Epithelial cell of prostate (primary cell): ENCODE measurements at regions not wholly inside any gene's neighbourhood (a gene's known extent, or its start where the extent isn't known, plus 50 kb on each side); places are given as distances from the start of the nearest gene placed in this dataset.

ENCODE experiments used
- DNase-seq: peaks from one replicate; pipeline ENCODE4 v3.0.0-alpha.2; 2011; ENCODE audit warnings: low read depth, low spot score
- H3K27ac ChIP-seq: fragments of 450-650 bp; 2 replicates; pipeline ENCODE4 v1.5.1; 2017; ENCODE audit warnings: mild to moderate bottlenecking

DNA sequence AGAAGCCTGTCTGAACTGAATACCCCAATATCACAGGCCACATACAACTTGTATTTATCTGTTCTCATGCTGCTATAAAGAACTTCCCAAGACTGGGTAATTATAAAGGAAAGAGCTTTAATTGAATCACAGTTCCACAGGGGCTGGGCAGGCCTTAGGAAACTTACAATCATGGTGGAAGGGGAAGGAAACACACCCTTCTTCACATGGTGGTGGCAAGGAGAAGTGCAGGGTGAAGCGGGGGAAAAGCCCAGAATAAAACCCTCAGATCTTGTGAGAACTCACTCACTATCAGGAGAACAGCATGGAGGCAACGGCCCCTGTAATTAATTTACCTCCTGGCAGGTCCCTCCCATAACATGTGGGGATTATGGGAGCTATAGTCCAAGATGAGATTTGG lies 50.3 kb upstream of the FNDC1 start:
- no peak overlapping the region for H3K27ac ChIP-seq
- no peak for DNase-seq

GRCh38 chr6:159117563-159117962 lies 51.6 kb upstream of the FNDC1 start:
- no peak overlapping the region for H3K27ac ChIP-seq
- DNase-seq, result no peak

GRCh38 chr6:159117046-159117445 lies 52.2 kb upstream of the FNDC1 start:
- no peak overlapping the region for H3K27ac ChIP-seq

GRCh38 chr6:159116343-159116742 lies 52.9 kb upstream of the FNDC1 start:
- H3K27ac ChIP-seq, result no peak overlapping the region

More at GRCh38 chr6:159117046-159117445, 52.2 kb upstream of the FNDC1 start:
- no peak for DNase-seq

DNA sequence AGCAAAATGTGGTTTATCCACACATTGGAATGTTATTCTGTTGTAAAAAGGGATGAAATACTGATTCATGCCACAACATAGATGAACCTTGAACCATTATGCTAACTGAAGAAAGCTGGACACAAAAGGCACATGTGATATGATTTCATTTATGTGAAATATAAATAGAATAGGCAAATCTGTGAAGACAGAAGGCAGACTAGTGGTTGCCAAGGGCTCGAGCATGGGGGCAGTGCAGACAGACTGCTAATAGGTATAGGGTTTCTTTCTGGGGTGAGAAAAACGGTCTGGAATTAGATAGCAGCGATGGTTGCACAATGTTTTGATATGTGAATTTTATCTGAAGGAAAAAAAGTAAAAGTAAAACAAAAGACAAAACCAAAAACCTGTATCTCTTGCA lies 54.6 kb upstream of the FNDC1 start:
- DNase-seq, result no peak
- no peak overlapping the region for H3K27ac ChIP-seq

More at GRCh38 chr6:159116343-159116742, 52.9 kb upstream of the FNDC1 start:
- no peak for DNase-seq

GRCh38 chr6:159113223-159113622 lies 56.0 kb upstream of the FNDC1 start:
- DNase-seq, result no peak
- no peak overlapping the region for H3K27ac ChIP-seq

DNA sequence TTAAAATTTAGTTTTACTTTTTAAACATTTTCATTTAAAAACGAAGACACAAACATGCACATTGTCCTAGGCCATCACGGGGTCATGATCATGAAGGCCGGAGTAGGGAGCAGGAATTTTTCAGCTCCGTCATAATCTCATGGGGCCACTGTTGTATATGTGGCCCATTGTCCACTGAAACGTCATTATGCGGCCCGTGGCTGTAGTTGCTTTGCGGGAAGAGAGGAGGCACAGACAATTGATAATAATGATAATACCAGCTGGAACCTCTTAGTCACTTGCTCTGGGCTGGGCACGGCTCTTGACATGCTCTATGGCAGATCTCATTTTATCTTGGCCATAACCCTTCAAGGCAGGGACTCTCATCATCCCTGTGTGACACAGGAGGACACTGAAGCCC lies 56.5 kb upstream of the FNDC1 start:
- no peak for DNase-seq
- no peak overlapping the region for H3K27ac ChIP-seq

GRCh38 chr6:159110748-159111147 lies 58.5 kb upstream of the FNDC1 start:
- no peak overlapping the region for H3K27ac ChIP-seq
- no peak for DNase-seq

- DNase-seq, result no peak
- no peak overlapping the region for H3K27ac ChIP-seq
These were observed 59.2 kb upstream of the FNDC1 start for GRCh38 chr6:159110013-159110412.

- DNase-seq, result no peak
- H3K27ac ChIP-seq, result no peak overlapping the region
These were observed 59.8 kb upstream of the FNDC1 start for GRCh38 chr6:159109391-159109790.

- DNase-seq, result no peak
These were observed 60.7 kb upstream of the FNDC1 start for GRCh38 chr6:159108426-159108985.

DNA sequence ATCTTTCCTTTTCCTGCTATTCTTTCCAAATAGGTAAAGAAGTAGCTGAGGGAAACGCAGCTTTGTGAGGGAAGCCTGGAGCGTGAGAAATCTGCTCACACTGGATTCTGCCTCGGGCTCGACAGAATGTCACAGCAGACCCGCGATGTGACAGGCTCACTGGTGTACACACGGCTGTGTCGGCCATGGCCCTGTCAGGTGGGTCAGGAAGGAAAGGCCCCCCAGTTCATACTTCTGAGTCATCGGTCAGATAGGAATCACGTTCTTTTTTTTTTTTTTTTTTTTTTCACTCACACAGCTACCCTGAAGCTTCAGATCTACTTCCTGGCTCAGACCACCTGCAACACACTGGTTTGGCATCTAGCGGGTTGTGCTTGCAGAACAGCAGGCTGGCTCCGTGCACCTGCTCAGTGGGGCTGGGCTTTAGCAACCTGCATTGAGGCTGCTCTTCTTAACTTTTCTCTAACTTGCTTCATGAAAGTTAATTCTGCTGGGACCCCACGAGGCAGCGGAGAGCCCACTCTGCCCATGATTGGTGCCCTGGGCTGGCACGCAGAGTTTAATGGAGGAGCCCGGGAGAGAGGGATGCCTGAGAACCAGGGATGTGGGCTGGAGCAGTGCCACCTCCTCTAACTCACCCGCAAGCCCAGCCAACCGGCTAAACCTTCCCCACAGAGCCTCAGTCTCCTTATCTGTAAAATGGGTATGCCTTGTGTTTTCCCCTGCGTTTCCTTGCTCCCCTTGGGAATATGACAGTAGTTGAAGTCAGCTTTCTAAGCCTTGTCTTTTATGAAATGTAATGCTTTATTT lies 61.5 kb upstream of the FNDC1 start:
- peak overlapping the region; percentile 13 for H3K27ac ChIP-seq
- no peak for DNase-seq

More at GRCh38 chr6:159108426-159108985, 60.7 kb upstream of the FNDC1 start:
- H3K27ac ChIP-seq, result no peak overlapping the region

DNA sequence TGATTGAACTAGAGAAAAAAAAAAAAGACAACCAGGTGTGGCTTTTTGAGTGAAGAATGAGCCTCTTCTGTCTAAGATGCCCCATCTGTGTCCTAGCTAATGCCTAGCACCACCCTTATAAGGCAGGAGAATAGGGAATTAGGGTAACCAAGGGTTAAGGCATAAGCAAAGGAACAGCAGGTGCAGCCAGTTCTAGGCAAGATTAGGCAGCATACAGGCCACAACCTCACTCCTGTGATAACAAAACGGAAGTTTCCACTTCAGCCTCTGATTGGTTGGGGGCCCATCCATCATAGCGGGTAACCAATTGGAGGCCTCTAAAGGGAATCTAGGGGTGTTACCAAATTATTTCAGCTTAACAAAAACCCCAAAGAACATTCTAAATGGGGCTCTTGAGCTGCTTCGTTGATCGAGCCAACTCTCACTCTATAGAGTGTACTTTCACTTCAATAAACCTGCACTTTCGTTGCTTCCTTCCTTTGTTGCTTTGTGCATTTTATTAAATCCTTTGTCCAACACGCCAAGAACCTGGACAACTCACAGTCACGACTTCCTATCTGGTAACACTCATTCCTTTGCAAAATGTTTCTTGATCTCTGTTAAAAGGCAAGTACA lies 61.9 kb upstream of the TAGAP start:
- DNase-seq, result no peak
- peak overlapping the region; percentile 13 for H3K27ac ChIP-seq

DNA sequence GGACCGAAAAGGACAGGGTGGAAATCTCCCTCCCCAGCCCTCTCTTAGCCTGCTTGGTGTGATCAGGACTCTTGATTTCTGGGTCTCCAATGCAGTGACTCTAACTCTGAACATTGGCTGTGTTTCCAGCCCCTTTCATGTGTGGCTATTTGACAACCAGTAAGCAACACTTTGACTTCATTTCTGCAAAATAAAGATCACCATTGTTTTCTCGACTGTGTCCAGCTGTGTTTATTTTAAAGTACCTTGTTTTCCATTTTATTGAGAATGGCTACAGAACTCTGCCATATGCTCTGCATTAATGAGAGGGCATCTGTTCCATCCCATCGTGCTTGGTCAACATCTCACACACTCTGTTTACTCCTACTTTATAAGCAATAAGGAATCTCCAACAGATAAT lies 60.9 kb upstream of the TAGAP start:
- H3K27ac ChIP-seq, result no peak overlapping the region
- no peak for DNase-seq

DNA sequence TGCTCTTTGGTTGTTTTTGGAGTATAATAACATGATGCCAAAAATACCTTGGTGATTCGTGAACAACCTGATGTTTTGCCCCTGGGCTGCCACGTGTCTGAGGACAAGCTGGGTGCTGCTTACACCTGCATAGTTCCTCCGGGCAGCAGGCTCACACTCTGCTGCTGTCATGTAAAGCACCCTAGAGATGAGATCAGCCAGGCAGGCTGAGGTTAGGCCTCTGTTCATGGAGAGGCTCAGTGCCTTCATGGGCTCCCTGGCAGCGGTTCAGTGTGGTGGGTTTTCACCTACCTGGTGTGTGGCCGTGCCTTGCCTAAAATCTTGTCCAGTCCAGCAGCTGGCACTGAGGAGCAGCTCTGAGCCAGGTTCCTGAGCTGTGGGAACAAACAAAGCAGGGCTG lies 60.1 kb upstream of the TAGAP start:
- DNase-seq, result peak; percentile 50
- H3K27ac ChIP-seq, result peak overlapping the region; percentile 43

DNA sequence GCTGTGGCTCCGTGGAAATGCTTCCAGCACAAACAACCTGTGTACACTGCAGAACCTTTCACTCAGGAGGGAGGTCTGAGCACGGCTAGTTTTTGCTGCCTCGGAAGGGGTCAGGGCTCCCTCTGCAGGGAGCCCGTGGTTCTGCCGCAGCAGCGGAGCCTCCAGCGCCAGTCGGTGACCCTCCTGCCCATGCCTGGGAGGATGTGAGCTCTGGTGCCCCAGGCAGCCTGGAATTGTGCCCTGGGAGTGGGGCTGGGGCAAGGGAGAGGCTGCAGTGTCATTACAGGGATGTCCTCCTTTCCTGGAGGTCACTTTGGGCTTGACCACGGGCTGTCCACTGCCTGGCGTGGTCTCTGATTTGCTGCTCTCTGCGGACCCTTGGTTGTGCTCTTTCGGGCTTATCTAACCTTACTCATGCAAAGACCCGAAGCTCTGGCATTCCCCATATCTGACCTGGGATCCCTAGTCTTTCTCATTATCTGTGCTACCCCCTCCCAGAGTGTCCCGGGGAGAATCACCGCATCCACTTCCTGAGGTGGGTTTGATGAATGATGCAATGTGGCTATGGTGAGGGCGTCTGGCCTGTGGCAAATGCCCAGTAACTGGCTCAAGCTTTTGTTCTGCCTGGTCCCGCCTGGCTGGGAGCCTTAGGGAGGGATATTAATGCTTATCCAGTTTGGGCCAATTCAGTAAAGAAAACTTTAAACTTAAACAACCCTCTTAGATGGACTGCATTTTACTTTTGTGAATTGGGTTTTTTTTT lies 59.6 kb upstream of the TAGAP start:
- no peak for DNase-seq
- H3K27ac ChIP-seq, result peak overlapping the region; percentile 43

- H3K27ac ChIP-seq, result no peak overlapping the region
- DNase-seq, result no peak
These were observed 58.8 kb upstream of the TAGAP start for GRCh38 chr6:159103396-159104162.

GRCh38 chr6:159102373-159103160 lies 57.8 kb upstream of the TAGAP start:
- H3K27ac ChIP-seq, result no peak overlapping the region
- DNase-seq, result no peak

DNA sequence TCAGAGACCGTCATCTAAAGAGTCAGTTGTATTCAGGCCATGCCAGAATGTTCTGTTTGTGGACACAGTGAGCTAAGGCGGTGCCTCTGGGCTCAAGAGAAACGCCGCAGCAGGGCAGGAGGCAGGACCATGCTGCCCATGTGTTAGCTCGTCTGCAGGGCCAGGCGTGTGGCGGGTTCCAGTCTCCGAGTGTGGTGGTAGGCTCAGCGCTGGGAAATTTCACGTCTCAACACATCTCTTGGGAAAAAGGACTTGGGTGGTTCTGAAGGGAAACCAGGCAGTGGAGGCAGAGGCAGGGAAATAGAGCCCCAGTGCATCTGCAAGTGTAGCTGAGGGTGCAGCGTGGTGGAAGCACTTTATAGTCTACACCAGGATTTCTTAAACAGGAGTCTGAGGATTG lies 56.9 kb upstream of the TAGAP start:
- H3K27ac ChIP-seq, result no peak overlapping the region
- DNase-seq, result no peak
